ENCODE measurements at regions not wholly inside any gene's neighbourhood (a gene's known extent, or its start where the extent isn't known, plus 50 kb on each side); places are given as distances from the start of the nearest gene placed in this dataset.
"Not testable (repeated sequence)": the region's sequence is repeated elsewhere in the genome, so short reads cannot be mapped to it uniquely, and the experiment has no call there.

- TF ChIP-seq CTCF (IDR thresholded peaks at IDR 0.05; ENCODE audit: low read depth, low read length, poor library complexity, severe bottlenecking); EZH2phosphoT487 (IDR thresholded peaks at IDR 0.05; ENCODE audit: borderline replicate concordance, low read length): not testable (repeated sequence)
Observed at GRCh38 chr12:86383759-86384158, 127.6 kb upstream of the MGAT4C start.

All from DOHH2 (cell line).